HuH-7 (cell line): ENCODE measurements at regions not wholly inside any gene's neighbourhood (a gene's known extent, or its start where the extent isn't known, plus 50 kb on each side); places are given as distances from the start of the nearest gene placed in this dataset.
"Not testable (repeated sequence)": the region's sequence is repeated elsewhere in the genome, so short reads cannot be mapped to it uniquely, and the experiment has no call there.

Experiments used
- DNase-seq: peaks from one replicate; pipeline ENCODE4 v3.0.0; 2011; ENCODE audit warnings: low spot score

DNA sequence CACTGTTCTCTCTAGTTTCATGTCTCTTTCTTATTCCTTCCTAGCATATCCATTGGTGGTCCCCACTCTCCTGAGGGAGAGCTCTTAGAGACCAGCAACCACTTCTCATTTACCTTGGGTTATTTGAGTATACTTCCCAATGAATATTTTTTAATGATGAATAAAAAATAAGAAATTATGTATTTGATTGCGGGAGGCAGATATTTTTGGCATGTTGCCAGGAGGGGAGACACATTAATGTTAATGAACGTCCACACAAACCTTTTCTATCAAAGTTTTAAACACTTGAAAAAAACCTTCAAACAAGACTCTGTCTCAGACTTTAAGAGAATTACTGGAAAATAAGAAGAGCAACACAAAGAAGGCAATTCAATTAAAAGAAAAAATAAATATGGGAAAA lies 260.6 kb upstream of the MAGI2 start:
- DNase-seq = no peak

DNA sequence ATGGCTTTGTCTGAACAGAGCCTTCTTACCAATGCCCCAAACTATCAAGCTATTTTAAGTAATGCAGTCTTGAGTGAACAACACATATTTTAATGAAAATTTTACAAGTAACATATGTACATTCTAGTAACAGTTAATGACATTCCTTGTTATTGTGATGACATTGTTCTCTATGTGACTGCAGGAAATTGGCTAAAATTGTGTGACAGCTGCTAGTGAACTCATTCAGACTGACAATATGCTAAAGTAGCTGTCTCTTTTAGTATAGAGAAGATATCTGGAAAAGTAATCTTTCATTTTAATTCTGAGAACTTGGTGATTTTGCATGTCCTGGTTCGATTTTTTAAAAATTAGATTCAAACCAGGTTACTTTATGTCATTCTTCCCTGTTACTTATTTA lies 259.8 kb upstream of the MAGI2 start:
- DNase-seq = no peak

DNA sequence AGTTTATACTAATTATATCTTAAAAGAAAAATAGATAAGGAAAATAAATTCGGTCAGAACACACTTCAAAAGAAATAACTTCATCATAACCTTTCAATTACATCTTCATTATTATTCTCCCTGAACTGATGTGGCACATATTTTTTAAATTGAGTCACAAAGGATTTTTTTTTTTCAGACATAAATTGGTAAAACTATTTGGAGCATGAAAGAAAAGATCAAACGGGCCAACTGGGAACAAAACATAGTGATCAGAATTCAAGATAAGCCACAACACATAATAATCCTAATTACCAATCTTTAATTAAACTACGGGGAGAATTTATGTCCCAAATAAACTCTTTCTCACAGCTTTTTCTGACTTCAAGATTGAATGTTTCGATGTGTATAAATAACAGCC lies 258.2 kb upstream of the MAGI2 start:
- no peak for DNase-seq

DNA sequence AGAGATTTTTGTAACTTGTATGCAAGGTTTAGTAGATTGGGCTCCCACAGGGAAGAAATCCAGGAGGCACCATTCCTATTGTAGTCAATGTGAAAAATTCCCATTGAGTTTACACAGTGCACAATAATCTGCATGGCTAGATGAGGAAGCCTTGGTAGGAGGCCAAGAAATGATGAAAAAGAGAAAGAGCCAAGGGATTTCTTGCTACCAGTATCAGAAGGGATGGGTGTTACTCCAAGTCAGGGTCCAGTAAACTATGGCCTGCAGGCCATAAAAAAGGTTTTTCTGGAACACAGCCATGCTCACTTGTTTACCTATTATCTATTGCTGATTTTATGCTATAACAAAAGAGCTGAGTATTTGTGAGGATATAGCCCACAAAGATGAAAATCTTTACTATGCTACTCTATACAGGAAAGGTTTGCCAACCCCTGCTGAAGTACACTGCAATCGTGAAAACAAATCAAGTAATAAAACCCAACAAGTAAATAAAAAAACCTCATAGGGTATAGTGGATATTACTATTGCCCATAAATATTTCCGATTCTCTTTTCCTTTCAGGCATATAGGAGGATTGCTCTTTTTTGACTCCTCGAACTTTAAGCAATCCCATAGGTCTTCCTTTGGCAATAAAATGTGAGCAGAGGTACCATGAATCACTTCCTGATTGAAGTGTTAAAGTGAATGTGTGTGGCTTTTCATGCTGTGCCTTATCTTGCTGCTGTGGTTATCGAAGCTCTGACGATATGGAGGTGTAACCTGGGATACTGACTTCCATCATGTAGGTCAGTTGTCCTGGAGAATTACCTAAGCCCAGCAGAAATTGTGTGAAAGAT lies 256.3 kb upstream of the MAGI2 start:
- DNase-seq = peak; percentile 3

GRCh38 chr7:79702116-79702515 lies 248.6 kb upstream of the MAGI2 start:
- no peak for DNase-seq

DNA sequence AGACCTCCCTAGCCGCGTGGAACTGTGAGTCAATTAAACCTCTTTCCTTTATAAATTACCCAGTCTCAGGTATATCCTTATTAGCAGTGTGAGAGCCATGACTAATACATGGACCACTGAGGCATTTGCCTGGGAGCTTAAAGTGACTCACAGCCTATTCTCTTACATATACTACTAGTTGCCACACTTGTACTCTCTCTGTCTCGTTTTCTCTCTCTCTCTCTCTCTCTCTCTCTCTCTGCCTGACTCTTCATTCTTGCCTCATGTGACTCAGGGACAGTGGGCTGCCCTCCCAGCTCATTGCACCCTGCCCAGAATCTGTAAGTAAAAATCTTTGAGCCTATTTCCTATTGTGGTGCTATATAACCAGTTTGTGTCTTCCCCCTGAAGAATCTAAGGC lies 238.5 kb upstream of the MAGI2 start:
- no peak for DNase-seq

DNA sequence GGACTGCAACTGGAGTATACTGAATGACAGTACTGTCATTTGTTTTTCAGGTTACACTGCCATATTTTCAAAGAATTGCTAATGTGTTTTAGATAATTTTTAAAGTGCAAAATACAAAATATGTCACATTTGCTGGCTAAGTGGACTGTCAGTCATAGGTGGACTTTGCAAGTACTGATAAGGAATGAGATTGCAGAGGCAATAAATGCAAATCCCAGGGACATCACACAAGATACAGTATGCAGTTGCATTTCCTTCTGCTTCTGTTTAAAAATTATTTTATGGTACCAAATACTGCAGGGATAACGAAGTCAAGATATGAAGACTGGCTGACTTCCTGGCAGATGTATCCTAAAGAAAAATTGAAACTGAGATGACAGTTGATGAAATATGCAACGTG lies 237.6 kb upstream of the MAGI2 start:
- DNase-seq = no peak

DNA sequence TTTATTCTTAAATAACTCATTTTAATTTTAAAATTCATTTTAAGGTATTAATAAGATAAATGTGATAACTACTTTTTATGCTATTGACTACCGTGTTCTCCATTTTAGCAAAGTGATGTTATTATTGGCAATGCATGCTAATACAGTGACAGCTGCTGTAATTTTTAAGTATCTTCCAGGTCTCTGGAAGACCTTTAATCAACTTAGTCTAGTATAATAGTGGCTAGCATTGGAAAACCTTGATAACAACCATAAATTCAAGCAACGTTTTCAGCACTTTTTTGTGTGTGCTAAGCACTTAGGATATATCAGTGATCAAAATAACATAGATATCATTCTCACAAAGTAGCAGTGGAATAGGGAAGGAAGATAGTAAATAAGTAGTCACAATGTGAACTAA lies 230.9 kb upstream of the MAGI2 start:
- no peak for DNase-seq

DNA sequence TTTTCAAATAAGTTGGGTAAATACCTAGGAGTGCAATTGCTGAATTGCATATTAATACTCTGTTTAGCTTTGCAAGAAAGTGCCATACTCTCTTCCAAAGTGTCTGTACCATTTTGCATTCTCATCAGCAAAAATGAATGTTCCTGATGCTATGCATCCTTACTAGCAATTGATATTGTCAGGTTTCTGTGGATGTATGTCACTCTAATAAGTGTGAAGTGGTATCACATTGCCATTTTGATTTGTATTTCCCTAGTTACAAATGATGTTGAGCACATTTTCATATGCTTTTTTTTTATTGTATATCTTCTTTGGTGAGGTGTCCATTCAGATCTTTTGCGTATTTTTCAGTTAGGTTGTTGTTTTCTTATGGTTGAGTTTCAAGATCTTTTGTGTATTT lies 230.4 kb upstream of the MAGI2 start:
- no peak for DNase-seq

DNA sequence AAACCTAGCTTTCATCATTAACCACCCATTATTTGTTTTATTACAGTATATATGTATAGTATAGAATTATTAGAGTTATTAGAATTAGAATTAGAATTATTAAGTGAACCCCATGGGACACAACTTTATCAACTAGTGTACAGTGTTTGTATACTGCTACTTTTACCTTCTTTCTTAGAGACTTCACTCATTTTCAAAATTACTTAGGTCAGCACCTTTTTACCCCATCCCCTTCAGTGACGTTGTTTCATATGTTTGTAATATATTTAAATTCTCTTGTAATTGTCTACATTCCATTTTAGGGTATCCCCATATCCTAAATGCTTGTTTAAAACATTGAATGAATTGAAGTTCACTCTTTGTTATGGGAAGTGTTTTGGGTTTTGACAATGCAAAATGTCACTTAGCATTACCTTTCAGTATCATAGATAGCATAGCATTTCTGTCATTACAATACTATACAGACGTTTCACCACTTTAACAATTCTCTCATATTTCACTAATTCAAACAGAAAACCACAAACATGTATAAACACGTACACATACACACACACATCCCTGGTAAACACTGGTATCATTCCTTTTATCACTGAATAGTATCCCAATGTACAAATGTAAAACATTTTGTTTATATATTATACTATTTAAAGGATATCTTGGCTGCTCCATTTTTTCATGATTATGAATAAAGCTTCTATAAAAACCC lies 229.9 kb upstream of the MAGI2 start:
- DNase-seq = no peak

DNA sequence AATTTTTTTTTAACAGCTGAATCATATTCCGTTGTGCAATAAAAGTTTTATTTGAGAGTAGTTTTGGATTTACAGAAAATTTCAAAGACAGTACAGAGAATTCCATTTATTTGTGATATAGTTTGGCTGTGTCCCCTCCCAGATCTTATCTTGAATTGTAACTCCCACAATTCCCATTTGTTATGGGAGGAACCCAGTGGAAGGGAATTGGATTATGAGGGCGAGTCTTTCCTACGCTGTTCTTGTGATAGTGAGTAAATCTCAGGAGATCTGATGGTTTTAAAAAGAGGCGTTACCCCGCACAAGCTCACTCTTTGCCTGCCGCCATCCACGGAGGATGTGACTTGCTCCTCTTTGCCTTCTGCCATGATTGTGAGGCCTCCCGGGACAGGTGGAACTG lies 228.0 kb upstream of the MAGI2 start:
- no peak for DNase-seq

- no peak for DNase-seq
Measured at GRCh38 chr7:79673969-79674368, 220.5 kb upstream of the MAGI2 start.

DNA sequence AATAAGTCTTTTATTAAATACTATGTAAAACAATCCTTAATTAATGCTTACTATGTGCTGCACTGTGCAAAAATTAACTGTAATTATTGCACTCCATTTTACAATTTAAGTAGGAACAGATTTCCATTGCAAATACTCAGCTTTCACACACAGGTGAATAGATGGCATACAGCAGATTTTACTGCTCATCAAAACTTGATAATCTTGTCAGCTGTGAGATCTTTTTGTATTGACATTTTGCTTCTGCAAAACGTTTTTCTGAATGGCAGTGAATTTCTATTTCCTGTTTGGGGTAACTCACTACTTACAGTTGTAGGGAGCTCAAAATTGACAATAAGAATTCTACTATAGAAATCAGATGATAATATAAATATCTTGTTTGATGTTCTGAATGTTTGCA lies 220.0 kb upstream of the MAGI2 start:
- DNase-seq = no peak

DNA sequence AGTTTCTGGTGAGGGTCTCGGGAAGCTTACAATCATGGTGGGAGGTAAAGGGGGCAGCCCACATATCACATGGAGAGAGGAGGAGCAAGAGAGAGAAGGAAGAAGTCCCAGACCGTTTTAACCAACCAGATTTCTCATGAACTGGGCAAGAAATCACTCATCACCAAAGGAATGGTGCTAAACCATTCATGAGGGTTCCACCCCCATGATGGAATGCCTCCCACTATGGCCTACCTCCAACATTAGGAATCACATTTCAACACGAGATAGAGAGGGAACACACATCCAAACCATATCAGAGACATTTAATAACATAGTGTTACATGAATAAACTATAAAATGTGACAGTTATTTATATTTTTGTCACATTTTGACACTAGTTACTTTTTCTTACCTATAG lies 214.8 kb upstream of the MAGI2 start:
- no peak for DNase-seq

GRCh38 chr7:79666472-79666871 lies 213.0 kb upstream of the MAGI2 start:
- no peak for DNase-seq

DNA sequence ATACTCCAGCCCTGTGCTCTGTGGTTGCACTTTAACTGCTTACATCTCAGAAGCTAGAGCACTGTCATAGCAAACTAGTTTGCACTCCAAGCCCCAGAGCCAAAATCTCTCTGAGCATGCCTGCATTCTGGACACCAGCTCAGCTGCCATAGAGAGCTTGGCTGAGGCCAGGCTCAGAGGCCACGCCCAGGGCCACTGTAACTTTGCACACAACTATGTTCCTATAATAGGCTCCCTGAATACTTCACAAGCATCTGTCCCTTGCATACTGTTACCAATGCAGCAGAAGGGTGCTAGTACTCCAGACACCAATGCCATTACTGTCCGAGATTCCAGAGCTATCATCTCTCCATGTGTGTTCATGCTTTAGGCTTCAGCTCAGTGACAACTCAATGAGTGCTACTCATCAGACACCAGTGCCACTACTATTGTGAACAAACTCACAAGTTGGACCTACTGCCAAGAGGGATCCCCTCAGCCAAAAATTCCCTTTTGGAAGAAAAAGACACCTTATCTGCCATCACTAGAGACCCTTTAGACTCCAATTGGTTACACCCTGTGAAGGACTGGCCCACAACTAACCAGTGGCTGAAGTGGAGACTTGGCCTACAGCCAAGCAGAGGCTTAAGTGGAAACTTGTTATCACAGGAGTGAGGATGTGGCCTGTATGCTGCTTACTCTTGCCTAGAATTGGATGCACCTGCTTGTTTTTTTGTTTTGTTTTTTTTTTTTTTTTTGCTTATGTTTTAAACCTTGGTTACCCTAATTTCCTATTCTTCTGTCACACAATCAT lies 211.6 kb upstream of the MAGI2 start:
- DNase-seq = no peak

- DNase-seq = no peak
Measured at GRCh38 chr7:79658304-79658703, 204.8 kb upstream of the MAGI2 start.

- DNase-seq = no peak
Measured at GRCh38 chr7:79653136-79653631, 199.7 kb upstream of the MAGI2 start.

DNA sequence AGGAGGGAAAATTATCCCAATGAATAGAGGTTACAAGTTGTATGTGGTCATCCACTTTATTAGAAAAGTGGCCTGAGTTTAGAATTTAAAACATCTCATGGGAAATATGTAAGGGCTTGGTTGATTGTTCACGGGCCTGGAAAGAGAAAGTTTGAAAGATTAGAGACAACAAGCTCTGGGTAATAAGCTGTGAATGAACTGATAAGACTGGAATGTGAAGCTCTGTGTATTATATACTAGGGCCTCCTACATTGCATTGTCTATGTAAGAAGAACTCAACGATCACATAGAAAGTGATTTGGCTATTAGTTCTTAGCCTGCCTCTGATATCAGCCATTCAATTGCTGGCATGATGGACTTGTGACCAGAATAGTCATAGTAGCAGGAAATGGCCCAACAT lies 199.2 kb upstream of the MAGI2 start:
- DNase-seq = no peak

- no peak for DNase-seq
Measured at GRCh38 chr7:79647711-79648110, 194.2 kb upstream of the MAGI2 start.

GRCh38 chr7:79646278-79646677 lies 192.8 kb upstream of the MAGI2 start:
- no peak for DNase-seq

- DNase-seq = no peak
Measured at GRCh38 chr7:79636849-79637248, 183.4 kb upstream of the MAGI2 start.

DNA sequence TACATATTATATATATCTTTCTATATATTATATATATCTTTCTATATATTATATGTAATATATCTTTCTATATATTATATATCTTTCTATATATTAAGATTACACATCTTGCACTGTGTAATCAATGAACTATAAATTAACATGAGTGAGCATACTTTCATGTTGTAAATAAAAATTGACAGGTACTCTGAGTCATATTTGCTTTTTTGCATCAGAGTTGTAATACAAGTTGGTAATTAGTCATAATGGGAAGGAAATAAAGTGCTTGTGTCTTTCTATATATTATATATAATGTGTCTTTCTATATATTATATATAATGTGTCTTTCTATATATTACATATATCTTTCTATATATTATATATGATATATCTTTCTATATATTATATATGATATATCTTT lies 172.5 kb upstream of the MAGI2 start:
- DNase-seq = not testable (repeated sequence)
